ENCODE measurements at regions not wholly inside any gene's neighbourhood (a gene's known extent, or its start where the extent isn't known, plus 50 kb on each side); places are given as distances from the start of the nearest gene placed in this dataset.
"Not testable (repeated sequence)": the region's sequence is repeated elsewhere in the genome, so short reads cannot be mapped to it uniquely, and the experiment has no call there.

DNA sequence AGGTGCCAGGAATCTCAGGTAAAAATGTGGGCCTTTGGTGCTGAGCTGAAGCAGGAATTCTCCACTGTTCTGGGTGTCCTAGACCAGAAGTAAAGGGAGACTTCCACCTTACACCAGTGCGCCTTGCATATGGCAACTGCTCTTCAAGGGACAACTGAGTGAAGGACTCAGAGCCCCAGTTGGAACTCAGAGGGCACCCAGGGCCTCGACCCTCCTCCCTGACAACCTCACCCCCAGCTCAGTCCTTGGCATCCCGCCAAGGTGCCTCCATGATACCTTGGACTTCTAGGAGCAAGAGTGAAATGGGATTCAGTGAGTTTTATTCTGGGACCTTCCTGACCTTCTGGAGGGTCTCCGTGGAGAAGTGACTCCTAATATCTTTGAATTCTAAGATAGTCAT lies 140.3 kb downstream of the GPCPD1 start:
- no peak for TF ChIP-seq CTCF (conservative IDR thresholded peaks at IDR 0.05)
- no peak for TF ChIP-seq ZFX (IDR thresholded peaks at IDR 0.05)
- no peak overlapping the region for H3K27ac ChIP-seq

- no peak for TF ChIP-seq CTCF (conservative IDR thresholded peaks at IDR 0.05)
- TF ChIP-seq ZFX (IDR thresholded peaks at IDR 0.05) = no peak
- H3K27ac ChIP-seq = no peak overlapping the region
Measured at GRCh38 chr20:5469111-5469510, 141.7 kb downstream of the GPCPD1 start.

DNA sequence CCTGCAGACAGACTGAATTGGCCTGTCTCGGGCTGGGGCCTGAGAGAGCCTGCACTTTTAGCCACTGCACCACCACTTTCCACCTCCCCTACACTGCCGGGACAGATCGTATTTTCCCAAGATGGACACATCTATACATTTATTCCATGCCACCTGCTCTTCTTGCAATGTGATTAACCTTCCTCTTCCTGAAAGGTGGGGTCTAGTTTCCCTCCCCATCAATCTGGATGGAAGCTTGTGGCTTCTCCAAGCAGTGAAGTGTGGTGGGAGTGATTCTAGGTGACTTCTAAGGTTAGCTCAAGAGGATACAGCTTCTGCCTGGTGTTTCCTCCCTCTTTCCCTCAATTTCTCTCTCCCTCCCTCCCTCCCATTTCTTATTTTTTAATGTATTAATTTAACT lies 143.7 kb downstream of the GPCPD1 start:
- H3K27ac ChIP-seq = no peak overlapping the region
- TF ChIP-seq ZFX (IDR thresholded peaks at IDR 0.05) = no peak
- TF ChIP-seq CTCF (conservative IDR thresholded peaks at IDR 0.05) = no peak

DNA sequence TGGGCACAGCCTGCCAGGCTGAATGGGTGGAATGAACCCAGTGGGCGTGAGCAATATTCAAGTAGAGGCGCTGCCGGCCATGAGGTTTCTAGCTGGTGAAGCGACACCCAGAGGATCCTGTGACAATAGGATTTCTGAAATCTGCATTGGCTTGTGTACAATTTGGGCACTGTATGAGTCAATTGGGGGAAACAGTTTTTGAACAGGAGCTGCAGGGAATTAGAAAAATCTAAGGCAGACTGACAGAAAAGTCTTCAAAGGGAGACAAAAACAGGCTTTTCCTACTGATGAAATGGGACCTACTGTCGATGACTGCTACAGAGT lies 145.2 kb downstream of the GPCPD1 start:
- no peak overlapping the region for H3K27ac ChIP-seq
- TF ChIP-seq CTCF (conservative IDR thresholded peaks at IDR 0.05) (peak; percentile 17; the same call in 1 of the 2 replicates), ZFX (IDR thresholded peaks at IDR 0.05) (no peak)

- H3K27ac ChIP-seq = no peak overlapping the region
- TF ChIP-seq CTCF (conservative IDR thresholded peaks at IDR 0.05) = no peak
- TF ChIP-seq ZFX (IDR thresholded peaks at IDR 0.05) = no peak
Measured at GRCh38 chr20:5464901-5465603, 145.8 kb downstream of the GPCPD1 start.

- TF ChIP-seq CTCF (conservative IDR thresholded peaks at IDR 0.05) (no peak), ZFX (IDR thresholded peaks at IDR 0.05) (no peak)
- no peak overlapping the region for H3K27ac ChIP-seq
Measured at GRCh38 chr20:5463007-5463686, 146.4 kb upstream of the PROKR2 start.

DNA sequence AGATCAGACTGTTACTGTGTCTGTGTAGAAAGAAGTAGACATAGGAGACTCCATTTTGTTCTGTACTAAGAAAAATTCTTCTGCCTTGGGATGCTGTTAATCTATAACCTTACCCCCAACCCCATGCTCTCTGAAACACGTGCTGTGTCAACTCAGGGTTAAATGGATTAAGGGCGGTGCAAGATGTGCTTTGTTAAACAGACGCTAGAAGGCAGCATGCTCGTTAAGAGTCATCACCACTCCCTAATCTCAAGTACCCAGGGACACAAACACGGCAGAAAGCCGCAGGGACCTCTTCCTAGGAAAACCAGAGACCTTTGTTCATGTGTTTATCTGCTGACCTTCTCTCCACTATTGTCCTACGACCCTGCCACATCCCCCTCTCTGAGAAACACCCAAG lies 137.0 kb upstream of the PROKR2 start:
- H3K27ac ChIP-seq = not testable (repeated sequence)

DNA sequence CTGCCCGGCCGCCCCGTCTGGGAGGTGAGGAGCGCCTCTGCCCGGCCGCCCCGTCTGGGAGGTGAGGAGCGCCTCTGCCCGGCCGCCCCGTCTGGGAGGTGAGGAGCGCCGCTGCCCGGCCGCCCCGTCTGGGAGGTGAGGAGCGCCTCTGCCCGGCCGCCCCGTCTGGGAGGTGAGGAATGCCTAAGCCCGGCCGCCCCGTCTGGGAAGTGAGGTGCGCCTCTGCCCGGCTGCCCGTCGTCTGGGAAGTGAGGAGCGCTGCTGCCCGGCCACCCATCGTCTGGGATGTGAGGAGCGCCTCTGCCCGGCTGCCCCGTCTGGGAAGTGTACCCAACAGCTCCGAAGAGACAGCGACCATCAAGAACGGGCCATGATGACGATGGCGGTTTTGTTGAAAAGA lies 136.6 kb upstream of the PROKR2 start:
- H3K27ac ChIP-seq = not testable (repeated sequence)

- not testable (repeated sequence) for H3K27ac ChIP-seq
Measured at GRCh38 chr20:5452691-5453090, 135.9 kb upstream of the PROKR2 start.

DNA sequence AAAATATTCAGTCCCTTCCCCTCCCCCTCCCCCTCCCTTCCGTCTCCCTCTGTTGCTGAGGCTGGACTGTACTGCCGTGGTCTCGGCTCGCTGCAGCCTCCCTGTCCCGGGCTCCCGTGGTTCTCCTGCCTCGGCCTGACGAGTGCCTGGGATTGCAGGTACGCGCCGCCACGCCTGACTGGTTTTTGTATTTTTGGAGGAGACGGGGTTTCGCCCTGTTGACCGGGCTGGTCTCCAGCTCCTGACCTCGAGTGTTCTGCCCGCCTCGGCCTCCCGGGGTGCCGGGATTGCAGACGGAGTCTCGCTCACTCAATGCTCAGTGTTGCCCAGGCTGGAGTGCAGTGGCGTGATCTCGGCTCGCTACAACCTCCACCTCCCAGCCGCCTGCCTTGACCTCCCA lies 135.5 kb upstream of the PROKR2 start:
- not testable (repeated sequence) for H3K27ac ChIP-seq

All from C4-2B (cell line).